MM.1S (cell line): ENCODE measurements at regions not wholly inside any gene's neighbourhood (a gene's known extent, or its start where the extent isn't known, plus 50 kb on each side); places are given as distances from the start of the nearest gene placed in this dataset.

Experiments
- EZH2 ChIP-seq: fragments of 300-600 bp; sonication (generic); optimal IDR thresholded peaks from 2 replicates; pipeline ENCODE3; 2017; ENCODE audit warnings: low read depth, mild to moderate bottlenecking, antibody characterized with exemption, low read length, mixed read lengths
- TF ChIP-seq, protein P1 (sequence below): fragments of 300-600 bp; sonication (generic); IDR thresholded peaks from 2 replicates; pipeline ENCODE4 v1.5.1; 2016; ENCODE audit warnings: antibody characterized with exemption, low read length, mixed read lengths

DNA sequence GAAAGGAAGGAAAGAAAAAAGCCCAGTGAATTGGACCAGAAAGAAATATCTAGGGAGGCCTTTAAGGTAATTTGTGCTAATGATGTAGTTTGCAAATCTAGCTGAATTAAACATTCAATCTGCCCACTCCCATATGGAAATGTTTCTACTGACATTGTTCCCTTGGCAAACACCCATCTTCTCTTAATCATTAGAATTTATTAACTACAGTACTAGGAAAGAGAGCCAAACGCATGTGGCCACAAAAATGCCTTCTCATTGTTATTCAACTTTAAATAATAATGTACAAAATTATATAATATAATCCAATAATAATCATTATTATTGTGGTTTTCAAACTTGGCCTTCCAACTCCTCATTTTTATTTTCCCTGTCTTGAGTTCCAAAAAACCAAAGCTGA lies 234.7 kb downstream of the NHLRC3 start:
- TF ChIP-seq, protein P1, sequence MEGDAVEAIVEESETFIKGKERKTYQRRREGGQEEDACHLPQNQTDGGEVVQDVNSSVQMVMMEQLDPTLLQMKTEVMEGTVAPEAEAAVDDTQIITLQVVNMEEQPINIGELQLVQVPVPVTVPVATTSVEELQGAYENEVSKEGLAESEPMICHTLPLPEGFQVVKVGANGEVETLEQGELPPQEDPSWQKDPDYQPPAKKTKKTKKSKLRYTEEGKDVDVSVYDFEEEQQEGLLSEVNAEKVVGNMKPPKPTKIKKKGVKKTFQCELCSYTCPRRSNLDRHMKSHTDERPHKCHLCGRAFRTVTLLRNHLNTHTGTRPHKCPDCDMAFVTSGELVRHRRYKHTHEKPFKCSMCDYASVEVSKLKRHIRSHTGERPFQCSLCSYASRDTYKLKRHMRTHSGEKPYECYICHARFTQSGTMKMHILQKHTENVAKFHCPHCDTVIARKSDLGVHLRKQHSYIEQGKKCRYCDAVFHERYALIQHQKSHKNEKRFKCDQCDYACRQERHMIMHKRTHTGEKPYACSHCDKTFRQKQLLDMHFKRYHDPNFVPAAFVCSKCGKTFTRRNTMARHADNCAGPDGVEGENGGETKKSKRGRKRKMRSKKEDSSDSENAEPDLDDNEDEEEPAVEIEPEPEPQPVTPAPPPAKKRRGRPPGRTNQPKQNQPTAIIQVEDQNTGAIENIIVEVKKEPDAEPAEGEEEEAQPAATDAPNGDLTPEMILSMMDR = no peak
- TF ChIP-seq EZH2 = no peak
